ENCODE measurements at regions not wholly inside any gene's neighbourhood (a gene's known extent, or its start where the extent isn't known, plus 50 kb on each side); places are given as distances from the start of the nearest gene placed in this dataset.

DNA sequence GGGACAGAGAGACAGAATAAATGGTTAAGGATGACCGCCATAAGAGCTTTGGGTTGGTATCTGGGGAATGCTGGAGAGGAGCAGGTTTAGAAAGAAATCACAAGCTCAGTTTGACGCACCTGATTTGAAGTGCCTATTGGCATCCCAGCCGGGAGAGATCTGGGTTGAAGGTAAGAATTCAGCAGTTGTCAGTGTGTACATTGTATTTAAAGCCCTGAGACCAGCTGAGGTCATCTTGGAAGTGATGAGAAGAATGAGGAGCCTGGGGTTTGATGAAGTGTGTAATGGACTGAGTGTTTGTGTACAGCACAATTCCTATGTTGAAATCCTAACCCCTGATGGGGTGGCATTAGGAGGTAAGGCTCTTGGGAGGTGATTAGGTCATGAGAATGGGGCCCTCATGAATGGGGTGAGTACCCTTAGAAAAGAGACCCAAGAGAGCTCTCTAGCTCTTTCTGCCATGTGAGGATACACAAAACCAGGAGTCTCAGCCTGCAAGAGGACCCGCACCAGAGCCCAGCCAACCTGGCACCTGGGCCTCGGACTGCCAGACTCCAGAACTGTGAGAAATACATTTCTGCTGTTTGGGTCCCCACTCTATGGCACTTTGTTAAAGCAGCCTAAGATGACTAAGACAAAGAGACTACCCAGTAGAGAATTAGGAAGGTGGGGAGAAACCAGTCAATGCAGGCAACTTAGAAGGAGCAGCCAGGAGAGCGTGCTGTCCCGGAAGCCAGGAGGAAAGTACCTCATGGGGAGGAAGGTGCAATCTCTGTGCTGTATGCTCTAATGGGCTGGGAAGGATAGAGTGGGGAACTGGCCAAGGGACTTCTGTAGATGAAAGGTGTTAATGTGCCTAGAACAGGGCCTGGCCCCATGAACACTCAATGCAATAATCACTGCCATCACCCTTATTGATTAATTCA is 133.7 kb upstream of the SLC24A3 start:
- no peak overlapping the region for H3K4me2 ChIP-seq (ENCODE audit: insufficient read depth, low read length)
- no peak for DNase-seq (ENCODE audit: insufficient read length, low spot score, missing footprints)
- H3K79me2 ChIP-seq (ENCODE audit: insufficient read depth, low read length): no peaks in the 10 kb centered on the region
- no peaks in the 10 kb centered on the region for H3K9me3 ChIP-seq (ENCODE audit: low read depth, low read length)
- H3K27me3 ChIP-seq (ENCODE audit: insufficient read depth, low read length): no peaks in the 10 kb centered on the region
- H3K4me3 ChIP-seq (ENCODE audit: insufficient read depth, low read length): no peak overlapping the region
- TF ChIP-seq CTCF (IDR thresholded peaks at IDR 0.05; ENCODE audit: extremely low read depth, low read depth, low read length): no peak
- H3K36me3 ChIP-seq (ENCODE audit: insufficient read depth, low read length): no peaks in the 10 kb centered on the region
- no peak overlapping the region for H3K27ac ChIP-seq (ENCODE audit: low read depth, low read length)
- no peak overlapping the region for H2AFZ ChIP-seq (ENCODE audit: low read length)
- no peaks in the 10 kb centered on the region for H4K20me1 ChIP-seq (ENCODE audit: insufficient read depth, low read length)
- H3K4me1 ChIP-seq (ENCODE audit: insufficient read depth, low read length): no peaks in the 10 kb centered on the region

DNA sequence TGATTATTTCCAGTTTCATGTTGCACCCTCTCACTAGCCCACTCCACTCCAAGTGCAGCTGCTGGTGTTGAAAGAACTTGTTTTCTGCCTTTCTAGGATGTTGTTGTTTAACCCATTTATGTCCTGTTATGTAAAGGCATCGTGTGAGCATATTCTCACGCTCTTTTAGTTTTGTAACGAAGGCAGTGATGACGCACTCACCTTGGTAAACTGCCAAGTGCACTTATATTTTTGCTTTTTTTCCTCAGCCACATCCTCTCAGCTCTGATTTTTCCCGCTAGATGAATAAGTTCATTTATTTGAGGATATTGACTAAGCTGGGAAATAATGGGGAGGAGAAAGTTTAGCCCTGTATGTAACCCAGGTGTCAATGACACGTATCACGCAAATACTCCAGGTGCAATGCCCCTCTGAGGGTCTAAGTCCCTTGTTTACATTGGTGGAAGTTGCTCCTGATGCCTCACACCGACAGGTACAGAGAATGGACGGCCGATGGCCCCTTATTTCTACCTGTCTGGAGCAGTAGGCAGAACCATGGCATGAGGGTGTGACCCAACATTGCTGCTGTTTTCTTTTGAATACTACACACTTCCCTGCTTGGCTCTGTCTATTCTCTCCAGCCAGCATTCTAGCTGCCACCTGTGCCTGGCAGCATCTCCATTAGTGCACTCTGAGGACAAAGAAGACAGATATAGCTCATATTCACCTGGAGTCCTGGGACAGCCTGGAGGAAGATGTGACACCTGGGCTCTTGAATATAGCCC is 132.7 kb upstream of the SLC24A3 start:
- H3K9me3 ChIP-seq (ENCODE audit: low read depth, low read length): no peaks in the 10 kb centered on the region
- H3K79me2 ChIP-seq (ENCODE audit: insufficient read depth, low read length): no peaks in the 10 kb centered on the region
- no peak overlapping the region for H3K4me2 ChIP-seq (ENCODE audit: insufficient read depth, low read length)
- H3K4me3 ChIP-seq (ENCODE audit: insufficient read depth, low read length): no peak overlapping the region
- no peak for DNase-seq (ENCODE audit: insufficient read length, low spot score, missing footprints)
- no peaks in the 10 kb centered on the region for H4K20me1 ChIP-seq (ENCODE audit: insufficient read depth, low read length)
- no peaks in the 10 kb centered on the region for H3K4me1 ChIP-seq (ENCODE audit: insufficient read depth, low read length)
- H2AFZ ChIP-seq (ENCODE audit: low read length): no peak overlapping the region
- H3K36me3 ChIP-seq (ENCODE audit: insufficient read depth, low read length): no peaks in the 10 kb centered on the region
- no peak for TF ChIP-seq CTCF (IDR thresholded peaks at IDR 0.05; ENCODE audit: extremely low read depth, low read depth, low read length)
- no peak overlapping the region for H3K27ac ChIP-seq (ENCODE audit: low read depth, low read length)
- H3K27me3 ChIP-seq (ENCODE audit: insufficient read depth, low read length): no peaks in the 10 kb centered on the region

DNA sequence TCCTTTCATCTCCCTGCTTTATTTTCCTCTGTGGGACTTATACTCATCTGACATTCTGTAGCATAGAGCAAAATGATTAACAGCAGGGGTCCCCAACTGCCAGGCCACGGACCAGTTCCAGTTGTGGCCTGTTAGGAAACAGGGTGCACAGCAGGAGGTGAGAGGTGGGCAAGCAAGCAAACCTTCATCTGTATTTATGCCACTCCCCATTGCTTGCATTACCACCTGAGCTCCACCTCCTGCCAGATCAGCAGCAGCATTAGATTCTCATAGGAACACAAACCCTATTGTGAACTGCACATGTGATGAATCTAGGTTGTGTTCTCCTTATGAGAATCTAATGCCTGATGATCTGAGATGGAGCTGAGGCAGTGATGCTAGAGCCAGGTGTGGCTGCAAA is 130.5 kb upstream of the SLC24A3 start:
- Histone ChIP-seq H3K36me3 (ENCODE audit: insufficient read depth, low read length) (no peaks in the 10 kb centered on the region), H4K20me1 (ENCODE audit: insufficient read depth, low read length) (no peaks in the 10 kb centered on the region), H3K79me2 (ENCODE audit: insufficient read depth, low read length) (no peaks in the 10 kb centered on the region), H3K27ac (ENCODE audit: low read depth, low read length) (no peak overlapping the region), H2AFZ (ENCODE audit: low read length) (no peak overlapping the region), H3K4me3 (ENCODE audit: insufficient read depth, low read length) (no peak overlapping the region), H3K27me3 (ENCODE audit: insufficient read depth, low read length) (no peaks in the 10 kb centered on the region), H3K9me3 (ENCODE audit: low read depth, low read length) (no peaks in the 10 kb centered on the region), H3K4me1 (ENCODE audit: insufficient read depth, low read length) (no peaks in the 10 kb centered on the region), H3K4me2 (ENCODE audit: insufficient read depth, low read length) (no peak overlapping the region)
- TF ChIP-seq CTCF (IDR thresholded peaks at IDR 0.05; ENCODE audit: extremely low read depth, low read depth, low read length): no peak
- no peak for DNase-seq (ENCODE audit: insufficient read length, low spot score, missing footprints)

- Histone ChIP-seq H3K4me3 (ENCODE audit: insufficient read depth, low read length) (no peak overlapping the region), H3K27ac (ENCODE audit: low read depth, low read length) (no peak overlapping the region), H2AFZ (ENCODE audit: low read length) (no peak overlapping the region), H3K4me2 (ENCODE audit: insufficient read depth, low read length) (no peak overlapping the region), H3K27me3 (ENCODE audit: insufficient read depth, low read length) (no peaks in the 10 kb centered on the region), H3K4me1 (ENCODE audit: insufficient read depth, low read length) (no peaks in the 10 kb centered on the region), H3K36me3 (ENCODE audit: insufficient read depth, low read length) (no peaks in the 10 kb centered on the region), H3K9me3 (ENCODE audit: low read depth, low read length) (no peaks in the 10 kb centered on the region), H3K79me2 (ENCODE audit: insufficient read depth, low read length) (no peaks in the 10 kb centered on the region), H4K20me1 (ENCODE audit: insufficient read depth, low read length) (no peaks in the 10 kb centered on the region)
- no peak for DNase-seq (ENCODE audit: insufficient read length, low spot score, missing footprints)
- no peak for TF ChIP-seq CTCF (IDR thresholded peaks at IDR 0.05; ENCODE audit: extremely low read depth, low read depth, low read length)
Measured at GRCh38 chr20:19083136-19083621, 129.3 kb upstream of the SLC24A3 start.
